ENCODE measurements at regions not wholly inside any gene's neighbourhood (a gene's known extent, or its start where the extent isn't known, plus 50 kb on each side); places are given as distances from the start of the nearest gene placed in this dataset.

DNA sequence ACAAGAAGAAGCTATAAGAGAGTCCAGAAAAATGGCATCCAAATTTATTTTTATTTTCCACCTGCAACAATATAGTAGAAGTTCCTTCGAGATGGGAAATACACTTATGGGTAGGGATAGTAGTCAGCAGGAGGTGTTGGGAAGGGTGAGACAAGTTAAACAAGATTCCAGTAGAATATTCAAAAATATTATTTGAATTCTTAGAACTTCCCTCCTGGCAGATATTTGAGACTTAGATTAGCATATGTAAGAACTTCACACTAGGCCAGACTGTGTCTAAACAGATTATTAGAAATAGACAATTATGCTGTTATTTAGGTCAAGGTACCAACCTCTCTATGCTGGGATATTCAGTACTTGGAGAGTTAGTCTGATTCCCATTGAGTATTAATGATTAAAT, 108.7 kb downstream of the PLK2 start:
- intact Hi-C loops (cut with micrococcal nuclease) = no loop called here
- DNase-seq = no peak
- Histone ChIP-seq H3K36me3 (no peaks in the 10 kb centered on the region), H3K27ac (replicated peaks) (no peak overlapping the region), H3K4me1 (no peaks in the 10 kb centered on the region), H3K27me3 (ENCODE audit: low read depth) (no peaks in the 10 kb centered on the region), H3K9me3 (replicated peaks) (no peaks in the 10 kb centered on the region), H3K4me3 (no peak overlapping the region)
- TF ChIP-seq, protein P1, sequence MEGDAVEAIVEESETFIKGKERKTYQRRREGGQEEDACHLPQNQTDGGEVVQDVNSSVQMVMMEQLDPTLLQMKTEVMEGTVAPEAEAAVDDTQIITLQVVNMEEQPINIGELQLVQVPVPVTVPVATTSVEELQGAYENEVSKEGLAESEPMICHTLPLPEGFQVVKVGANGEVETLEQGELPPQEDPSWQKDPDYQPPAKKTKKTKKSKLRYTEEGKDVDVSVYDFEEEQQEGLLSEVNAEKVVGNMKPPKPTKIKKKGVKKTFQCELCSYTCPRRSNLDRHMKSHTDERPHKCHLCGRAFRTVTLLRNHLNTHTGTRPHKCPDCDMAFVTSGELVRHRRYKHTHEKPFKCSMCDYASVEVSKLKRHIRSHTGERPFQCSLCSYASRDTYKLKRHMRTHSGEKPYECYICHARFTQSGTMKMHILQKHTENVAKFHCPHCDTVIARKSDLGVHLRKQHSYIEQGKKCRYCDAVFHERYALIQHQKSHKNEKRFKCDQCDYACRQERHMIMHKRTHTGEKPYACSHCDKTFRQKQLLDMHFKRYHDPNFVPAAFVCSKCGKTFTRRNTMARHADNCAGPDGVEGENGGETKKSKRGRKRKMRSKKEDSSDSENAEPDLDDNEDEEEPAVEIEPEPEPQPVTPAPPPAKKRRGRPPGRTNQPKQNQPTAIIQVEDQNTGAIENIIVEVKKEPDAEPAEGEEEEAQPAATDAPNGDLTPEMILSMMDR (IDR thresholded peaks at IDR 0.05; ENCODE audit: borderline replicate concordance) = no peak

GRCh38 chr5:58348996-58349728, 110.7 kb downstream of the PLK2 start:
- H3K27ac ChIP-seq (replicated peaks) = no peak overlapping the region
- TF ChIP-seq, protein P1 (IDR thresholded peaks at IDR 0.05; ENCODE audit: borderline replicate concordance) = no peak
- no peaks in the 10 kb centered on the region for H3K4me1 ChIP-seq
- intact Hi-C loops (cut with micrococcal nuclease) = no loop called here
- H3K27me3 ChIP-seq (ENCODE audit: low read depth) = no peaks in the 10 kb centered on the region
- no peak overlapping the region for H3K4me3 ChIP-seq
- DNase-seq = no peak
- no peaks in the 10 kb centered on the region for H3K36me3 ChIP-seq
- H3K9me3 ChIP-seq (replicated peaks) = no peaks in the 10 kb centered on the region

- intact Hi-C loops (cut with micrococcal nuclease) = no loop called here
- no peaks in the 10 kb centered on the region for H3K36me3 ChIP-seq
- no peaks in the 10 kb centered on the region for H3K27me3 ChIP-seq (ENCODE audit: low read depth)
- no peaks in the 10 kb centered on the region for H3K9me3 ChIP-seq (replicated peaks)
- H3K4me1 ChIP-seq = no peaks in the 10 kb centered on the region
- H3K27ac ChIP-seq (replicated peaks) = no peak overlapping the region
- no peak overlapping the region for H3K4me3 ChIP-seq
- DNase-seq = no peak
- TF ChIP-seq, protein P1 (IDR thresholded peaks at IDR 0.05; ENCODE audit: borderline replicate concordance) = no peak
These were observed 113.8 kb downstream of the PLK2 start for GRCh38 chr5:58346041-58346440.

DNA sequence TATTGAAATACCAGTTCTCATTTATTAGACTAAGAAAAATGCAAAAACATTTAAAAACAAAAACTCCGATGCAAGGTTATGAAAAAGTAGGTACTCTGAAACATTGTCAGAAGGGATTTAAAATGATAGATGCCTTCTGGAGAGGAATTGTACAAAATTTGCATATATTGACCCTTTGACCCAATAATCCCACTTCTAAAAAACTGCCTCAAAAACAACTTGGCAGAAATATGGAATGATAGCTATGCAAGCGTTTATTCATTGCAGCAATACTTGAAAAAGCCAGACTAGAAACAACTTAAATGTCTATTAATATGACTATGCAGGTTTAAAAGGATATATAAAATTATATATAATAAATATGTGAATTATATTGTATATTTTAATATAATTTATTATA, 118.4 kb downstream of the PLK2 start:
- no peak for DNase-seq
- H3K27ac ChIP-seq (replicated peaks) = no peak overlapping the region
- no peak overlapping the region for H3K4me3 ChIP-seq
- no peaks in the 10 kb centered on the region for H3K4me1 ChIP-seq
- no peaks in the 10 kb centered on the region for H3K36me3 ChIP-seq
- TF ChIP-seq, protein P1 (IDR thresholded peaks at IDR 0.05; ENCODE audit: borderline replicate concordance) = no peak
- H3K9me3 ChIP-seq (replicated peaks) = peaks cover 11% of the 10 kb centered on the region
- H3K27me3 ChIP-seq (ENCODE audit: low read depth) = no peaks in the 10 kb centered on the region
- intact Hi-C loops (cut with micrococcal nuclease) = no loop called here

- intact Hi-C loops (cut with micrococcal nuclease) = no loop called here
These were observed 124.4 kb downstream of the PLK2 start for GRCh38 chr5:58335518-58335917.

More at GRCh38 chr5:58335518-58335917, 124.4 kb downstream of the PLK2 start:
- TF ChIP-seq, protein P1 (IDR thresholded peaks at IDR 0.05; ENCODE audit: borderline replicate concordance) = peak; percentile 26
- Histone ChIP-seq H3K27ac (replicated peaks) (no peak overlapping the region), H3K9me3 (replicated peaks) (peaks cover 11% of the 10 kb centered on the region), H3K4me3 (no peak overlapping the region), H3K27me3 (ENCODE audit: low read depth) (no peaks in the 10 kb centered on the region), H3K4me1 (no peaks in the 10 kb centered on the region), H3K36me3 (no peaks in the 10 kb centered on the region)
- no peak for DNase-seq
